ENCODE measurements at regions not wholly inside any gene's neighbourhood (a gene's known extent, or its start where the extent isn't known, plus 50 kb on each side); places are given as distances from the start of the nearest gene placed in this dataset.
"Not testable (repeated sequence)": the region's sequence is repeated elsewhere in the genome, so short reads cannot be mapped to it uniquely, and the experiment has no call there.

- Mint-ChIP-seq H3K36me3 (no peaks in the 10 kb centered on the region), H3K27me3 (no peaks in the 10 kb centered on the region), H3K27ac (no peak overlapping the region), H3K4me1 (ENCODE audit: low read depth) (peaks cover 18% of the 10 kb centered on the region), H3K4me3 (peak overlapping the region; percentile 16), H3K9me3 (no peaks in the 10 kb centered on the region)
- DNase-seq = no peak
- intact Hi-C loops (cut with micrococcal nuclease) = loop anchor here (5.0 kb wide), 1 partner anchor 166 kb away; no protein-coding TSS in a partner anchor
- ChIA-PET POLR2A (interaction anchor here (1.7 kb wide), 1 partner anchor 15 kb away, joined by 3 read pairs; no protein-coding TSS in a partner anchor), CTCF (interaction anchor here (0.6 to 0.8 kb wide), 2 partner anchors 11 to 48 kb away, joined by 3 read pairs; no protein-coding TSS in a partner anchor)
Observed at GRCh38 chr13:48816700-48817099, 159.0 kb upstream of the FNDC3A start.

GRCh38 chr13:48817166-48817802, 158.4 kb upstream of the FNDC3A start:
- Mint-ChIP-seq H3K9me3 (no peaks in the 10 kb centered on the region), H3K27ac (no peak overlapping the region), H3K4me1 (ENCODE audit: low read depth) (peaks cover 18% of the 10 kb centered on the region), H3K36me3 (no peaks in the 10 kb centered on the region), H3K27me3 (no peaks in the 10 kb centered on the region), H3K4me3 (peak overlapping the region; percentile 16)
- intact Hi-C loops (cut with micrococcal nuclease) = loop anchor here (5.0 kb wide), 1 partner anchor 165 kb away; no protein-coding TSS in a partner anchor
- POLR2A ChIA-PET = interaction anchor here (1.7 kb wide), 1 partner anchor 14 kb away, joined by 3 read pairs; no protein-coding TSS in a partner anchor
- DNase-seq = no peak
- CTCF ChIA-PET = interaction anchor here (0.6 to 0.8 kb wide), 2 partner anchors 12 to 48 kb away, joined by 3 read pairs; no protein-coding TSS in a partner anchor

- intact Hi-C loops (cut with micrococcal nuclease) = loop anchor here (5.0 kb wide), 1 partner anchor 164 kb away; no protein-coding TSS in a partner anchor
- Mint-ChIP-seq H3K4me3 (no peak overlapping the region), H3K36me3 (no peaks in the 10 kb centered on the region), H3K4me1 (ENCODE audit: low read depth) (peaks cover 16% of the 10 kb centered on the region), H3K27ac (no peak overlapping the region), H3K9me3 (no peaks in the 10 kb centered on the region), H3K27me3 (no peaks in the 10 kb centered on the region)
- ChIA-PET POLR2A (interaction anchor here (1.7 kb wide), 1 partner anchor 13 kb away, joined by 3 read pairs; no protein-coding TSS in a partner anchor), CTCF (no interaction called here)
- no peak for DNase-seq
Observed at GRCh38 chr13:48818495-48819356, 157.0 kb upstream of the FNDC3A start.

GRCh38 chr13:48819376-48819775, 156.3 kb upstream of the FNDC3A start:
- intact Hi-C loops (cut with micrococcal nuclease) = loop anchor here (5.0 kb wide), 1 partner anchor 163 kb away; no protein-coding TSS in a partner anchor
- Mint-ChIP-seq H3K4me1 (ENCODE audit: low read depth) (peaks cover 16% of the 10 kb centered on the region), H3K27me3 (no peaks in the 10 kb centered on the region), H3K27ac (no peak overlapping the region), H3K4me3 (no peak overlapping the region), H3K36me3 (no peaks in the 10 kb centered on the region), H3K9me3 (no peaks in the 10 kb centered on the region)
- CTCF ChIA-PET = no interaction called here
- no peak for DNase-seq
- POLR2A ChIA-PET = no interaction called here

GRCh38 chr13:48819899-48820298, 155.8 kb upstream of the FNDC3A start:
- Mint-ChIP-seq H3K4me3 (no peak overlapping the region), H3K36me3 (no peaks in the 10 kb centered on the region), H3K4me1 (ENCODE audit: low read depth) (peaks cover 16% of the 10 kb centered on the region), H3K27ac (no peak overlapping the region), H3K9me3 (no peaks in the 10 kb centered on the region), H3K27me3 (no peaks in the 10 kb centered on the region)
- CTCF ChIA-PET = no interaction called here
- POLR2A ChIA-PET = no interaction called here
- no peak for DNase-seq
- intact Hi-C loops (cut with micrococcal nuclease) = loop anchor here (5.0 kb wide), 1 partner anchor 162 kb away; no protein-coding TSS in a partner anchor

GRCh38 chr13:48823526-48823925, 152.2 kb upstream of the FNDC3A start:
- DNase-seq; CTCF ChIA-PET; H3K4me3 Mint-ChIP-seq; POLR2A ChIA-PET; H3K36me3 Mint-ChIP-seq; intact Hi-C loops (cut with micrococcal nuclease); H3K27me3 Mint-ChIP-seq; H3K27ac Mint-ChIP-seq: not testable (repeated sequence)
- peaks cover 17% of the 10 kb centered on the region for H3K9me3 Mint-ChIP-seq
- H3K4me1 Mint-ChIP-seq (ENCODE audit: low read depth) = peaks cover 13% of the 10 kb centered on the region

GRCh38 chr13:48826039-48826438, 149.7 kb upstream of the FNDC3A start:
- intact Hi-C loops (cut with micrococcal nuclease) = no loop called here
- Mint-ChIP-seq H3K27me3 (no peaks in the 10 kb centered on the region), H3K27ac (no peak overlapping the region), H3K9me3 (peaks cover 17% of the 10 kb centered on the region), H3K4me1 (ENCODE audit: low read depth) (peaks cover 33% of the 10 kb centered on the region), H3K36me3 (peaks cover 10% of the 10 kb centered on the region), H3K4me3 (no peak overlapping the region)
- ChIA-PET CTCF (no interaction called here), POLR2A (interaction anchor here (0.9 kb wide), 1 partner anchor 149 kb away, joined by 3 read pairs; the partner anchor contains the start of gene FNDC3A)
- DNase-seq = no peak

GRCh38 chr13:48826922-48827454, 148.7 kb upstream of the FNDC3A start:
- CTCF ChIA-PET; H3K27me3 Mint-ChIP-seq; H3K27ac Mint-ChIP-seq; intact Hi-C loops (cut with micrococcal nuclease); H3K4me3 Mint-ChIP-seq; H3K36me3 Mint-ChIP-seq; DNase-seq: not testable (repeated sequence)
- POLR2A ChIA-PET = interaction anchor here (0.9 kb wide), 1 partner anchor 148 kb away, joined by 3 read pairs; the partner anchor contains the start of gene FNDC3A
- H3K9me3 Mint-ChIP-seq = peaks cover 24% of the 10 kb centered on the region
- H3K4me1 Mint-ChIP-seq (ENCODE audit: low read depth) = peaks cover 38% of the 10 kb centered on the region

- H3K4me3 Mint-ChIP-seq = no peak overlapping the region
- H3K9me3 Mint-ChIP-seq = peaks cover 26% of the 10 kb centered on the region
- H3K27ac Mint-ChIP-seq = no peak overlapping the region
- ChIA-PET CTCF (no interaction called here), POLR2A (no interaction called here)
- no peaks in the 10 kb centered on the region for H3K27me3 Mint-ChIP-seq
- H3K4me1 Mint-ChIP-seq (ENCODE audit: low read depth) = peaks cover 38% of the 10 kb centered on the region
- H3K36me3 Mint-ChIP-seq = peaks cover 10% of the 10 kb centered on the region
- DNase-seq = no peak
- intact Hi-C loops (cut with micrococcal nuclease) = loop anchor here (2.0 kb wide), 2 partner anchors 57 to 149 kb away; no protein-coding TSS in a partner anchor
Observed at GRCh38 chr13:48827709-48828108, 148.0 kb upstream of the FNDC3A start.

- ChIA-PET CTCF (interaction anchor here (1.6 kb wide), 1 partner anchor 60 kb away, joined by 3 read pairs; no protein-coding TSS in a partner anchor), POLR2A (no interaction called here)
- H3K36me3 Mint-ChIP-seq = peaks cover 10% of the 10 kb centered on the region
- H3K9me3 Mint-ChIP-seq = peaks cover 30% of the 10 kb centered on the region
- intact Hi-C loops (cut with micrococcal nuclease) = loop anchor here (2.0 kb wide), 2 partner anchors 56 to 148 kb away; no protein-coding TSS in a partner anchor
- no peak overlapping the region for H3K4me3 Mint-ChIP-seq
- no peak for DNase-seq
- H3K27ac Mint-ChIP-seq = no peak overlapping the region
- peaks cover 38% of the 10 kb centered on the region for H3K4me1 Mint-ChIP-seq (ENCODE audit: low read depth)
- no peaks in the 10 kb centered on the region for H3K27me3 Mint-ChIP-seq
Observed at GRCh38 chr13:48828962-48829411, 146.7 kb upstream of the FNDC3A start.

GRCh38 chr13:48829536-48829935, 146.2 kb upstream of the FNDC3A start:
- peaks cover 38% of the 10 kb centered on the region for H3K4me1 Mint-ChIP-seq (ENCODE audit: low read depth)
- H3K36me3 Mint-ChIP-seq = peaks cover 10% of the 10 kb centered on the region
- no peak overlapping the region for H3K4me3 Mint-ChIP-seq
- ChIA-PET POLR2A (no interaction called here), CTCF (interaction anchor here (0.6 to 1.6 kb wide), 3 partner anchors 61 to 734 kb away, joined by 3 to 5 read pairs (median 3); partner anchors contain the start of gene MED4)
- intact Hi-C loops (cut with micrococcal nuclease) = loop anchor here (2.0 kb wide), 2 partner anchors 55 to 147 kb away; no protein-coding TSS in a partner anchor
- DNase-seq = no peak
- H3K27ac Mint-ChIP-seq = no peak overlapping the region
- no peaks in the 10 kb centered on the region for H3K27me3 Mint-ChIP-seq
- peaks cover 31% of the 10 kb centered on the region for H3K9me3 Mint-ChIP-seq
